Pancreas (tissue), 10 donors: ENCODE measurements at regions not wholly inside any gene's neighbourhood (a gene's known extent, or its start where the extent isn't known, plus 50 kb on each side); places are given as distances from the start of the nearest gene placed in this dataset.

Experiments used
- ATAC-seq, 4 donors: fragments of 200-7000 bp; cut with Tn5 transposase; one replicate each; pipeline versions ENCODE4 v1.8.0 to v1.9.1; 2020; ENCODE audit warnings: mild to moderate bottlenecking in 4 of 4, moderate library complexity in 4 of 4
- DNase-seq, 6 donors: peaks; one replicate each; pipeline ENCODE4 v3.0.0-alpha.2; 2020
- FAIRE-seq: peaks from 2 replicates; lab custom pipeline; 2012; peaks lifted over from hg19 to GRCh38; lab: Jason Lieb, UNC
- H3K27ac ChIP-seq, 4 donors: fragments of 200-600 bp; sonication (generic); 1 replicate in 3 of 4; 2 replicates in 1 of 4; pipeline versions ENCODE4 v1.5.0 to v1.8.0; 2020
- H3K27me3 ChIP-seq, 4 donors: fragments of 200-600 bp; one replicate each; pipeline ENCODE4 v1.8.0; 2021
- H3K36me3 ChIP-seq, 3 donors: fragments of 200-600 bp; sonication (generic) in 1 of 3; one replicate each; pipeline versions ENCODE4 v1.5.0 to v1.8.0; 2020 to 2021
- H3K4me1 ChIP-seq, 3 donors: fragments of 200-600 bp; one replicate each; pipeline ENCODE4 v1.8.0; 2021
- H3K4me3 ChIP-seq, 4 donors: fragments of 200-600 bp; sonication (generic) in 2 of 4; one replicate each; pipeline versions ENCODE4 v1.5.0 to v1.8.0; 2020 to 2021
- H3K9me3 ChIP-seq, 4 donors: fragments of 200-600 bp; one replicate each; pipeline ENCODE4 v1.8.0; 2021
- WGBS, 2 donors: extraction: QIAGEN DNeasy Blood & Tissue Kit; methylation state at CpG; one replicate each; pipeline ENCODE4 v1.1.7; 2013; 5-methylcytosine and 5-hydroxymethylcytosine counted together
- intact Hi-C, 3 donors: fragments of 100-400 bp; cut with DNase I; formaldehyde crosslinking; loops; one replicate each; pipeline versions ENCODE4 v1.11.1 to v1.14.2; 2022
- TF ChIP-seq, protein P1 (sequence below), 4 donors: fragments of 200-600 bp; sonication (generic) in 3 of 4; IDR thresholded peaks; one replicate each; pipeline versions ENCODE4 v1.5.0 to v1.8.0; 2021; ENCODE audit warnings: antibody characterized with exemption in 4 of 4
- donor health status: healthy with polysubstance abuse.
- donor health status: DM: no; HTN: no; CAD: no; lungs with moderate emphysema.
- donor health status: DM: no; HTN: no; CAD: no.
- donor health status: control.
- donor health status: control.
- donor health status: Bipolar disorder and iron deficiency.
- donor health status: DM: yes; HTN: yes; CAD: no.
- donor health status: DM: no; HTN: no; CAD: no.
- donor health status: DM: no; HTN: no; CAD: no.
- donor health status: DM: yes; HTN: yes; CAD: no.

DNA sequence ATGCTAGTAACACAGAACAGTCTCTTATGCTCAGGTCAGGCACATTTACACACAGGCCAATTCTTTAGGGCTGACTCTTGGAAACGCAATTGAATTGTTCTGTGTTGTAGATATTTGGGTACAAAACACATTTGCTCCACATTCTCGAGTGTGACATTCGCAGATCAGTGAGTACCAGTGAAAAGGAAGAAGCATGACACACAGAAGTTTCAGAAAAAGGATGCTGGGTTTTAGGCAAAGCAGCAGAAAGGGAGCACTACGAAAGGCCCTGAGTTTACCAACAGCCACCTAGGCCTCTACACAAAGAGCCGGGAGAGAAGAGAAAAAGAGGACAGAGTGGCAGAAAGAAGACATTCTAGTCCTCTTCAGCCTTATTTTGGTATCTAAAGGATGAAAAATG is 254.4 kb upstream of the BTG1 start:
- Histone ChIP-seq H3K4me3 (no peak overlapping the region), H3K36me3 (no peaks in the 10 kb centered on the region), H3K9me3 (no peaks in the 10 kb centered on the region), H3K4me1 (no peaks in the 10 kb centered on the region), H3K27ac (no peak overlapping the region), H3K27me3 (no peaks in the 10 kb centered on the region)
- ATAC-seq (no peak), DNase-seq (no peak), FAIRE-seq (no peak)
- TF ChIP-seq, protein P1, sequence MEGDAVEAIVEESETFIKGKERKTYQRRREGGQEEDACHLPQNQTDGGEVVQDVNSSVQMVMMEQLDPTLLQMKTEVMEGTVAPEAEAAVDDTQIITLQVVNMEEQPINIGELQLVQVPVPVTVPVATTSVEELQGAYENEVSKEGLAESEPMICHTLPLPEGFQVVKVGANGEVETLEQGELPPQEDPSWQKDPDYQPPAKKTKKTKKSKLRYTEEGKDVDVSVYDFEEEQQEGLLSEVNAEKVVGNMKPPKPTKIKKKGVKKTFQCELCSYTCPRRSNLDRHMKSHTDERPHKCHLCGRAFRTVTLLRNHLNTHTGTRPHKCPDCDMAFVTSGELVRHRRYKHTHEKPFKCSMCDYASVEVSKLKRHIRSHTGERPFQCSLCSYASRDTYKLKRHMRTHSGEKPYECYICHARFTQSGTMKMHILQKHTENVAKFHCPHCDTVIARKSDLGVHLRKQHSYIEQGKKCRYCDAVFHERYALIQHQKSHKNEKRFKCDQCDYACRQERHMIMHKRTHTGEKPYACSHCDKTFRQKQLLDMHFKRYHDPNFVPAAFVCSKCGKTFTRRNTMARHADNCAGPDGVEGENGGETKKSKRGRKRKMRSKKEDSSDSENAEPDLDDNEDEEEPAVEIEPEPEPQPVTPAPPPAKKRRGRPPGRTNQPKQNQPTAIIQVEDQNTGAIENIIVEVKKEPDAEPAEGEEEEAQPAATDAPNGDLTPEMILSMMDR (IDR thresholded peaks at IDR 0.05): no peak
- intact Hi-C loops: no loop called here
- 87 to 92% methylated on average over 5 of the region's 5 CpGs for WGBS, 2 donors

DNA sequence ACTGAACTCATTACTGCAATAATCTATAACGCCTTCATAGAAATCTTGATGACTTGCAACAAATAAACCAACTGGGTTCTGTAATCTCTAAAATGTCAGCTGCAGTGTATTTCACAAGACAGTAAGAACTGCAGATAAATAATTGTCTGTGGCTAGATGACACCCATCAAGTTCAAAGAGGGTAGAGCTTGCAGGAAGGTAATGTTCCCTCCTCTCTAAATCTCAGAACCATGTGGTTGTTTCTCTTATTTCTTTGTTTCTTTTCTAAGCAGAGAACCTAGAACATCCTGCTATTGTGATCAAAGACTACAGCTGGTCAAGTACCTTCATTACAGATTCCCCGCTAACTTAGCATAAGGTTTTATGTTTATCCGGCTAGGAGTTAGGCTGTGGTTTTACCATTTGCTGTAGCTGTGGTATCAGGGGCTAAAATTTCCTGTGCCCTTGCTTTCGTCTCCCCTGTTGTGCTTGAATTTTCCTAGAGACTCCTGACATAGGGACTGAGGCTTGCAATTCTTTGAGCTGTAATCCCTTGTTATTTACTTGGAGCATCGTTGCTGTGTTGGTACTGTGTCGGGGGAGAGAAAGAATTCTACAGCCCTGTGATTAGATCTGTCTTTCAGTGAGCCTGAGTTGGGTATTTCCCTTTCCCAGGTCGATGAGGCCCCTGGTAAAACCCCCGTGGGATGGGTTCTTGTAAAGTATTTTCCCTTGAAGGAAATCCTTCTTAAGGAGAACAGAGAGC is 253.1 kb upstream of the BTG1 start:
- no peaks in the 10 kb centered on the region for H3K4me1 ChIP-seq
- H3K36me3 ChIP-seq: no peaks in the 10 kb centered on the region
- intact Hi-C loops: no loop called here
- H3K27ac ChIP-seq: no peak overlapping the region
- no peak overlapping the region for H3K4me3 ChIP-seq
- WGBS, 2 donors: 78 to 84% methylated on average over 8 of the region's 8 CpGs
- FAIRE-seq (no peak), ATAC-seq (no peak), DNase-seq (no peak)
- no peaks in the 10 kb centered on the region for H3K9me3 ChIP-seq
- TF ChIP-seq, protein P1 (IDR thresholded peaks at IDR 0.05): no peak
- H3K27me3 ChIP-seq: no peaks in the 10 kb centered on the region

DNA sequence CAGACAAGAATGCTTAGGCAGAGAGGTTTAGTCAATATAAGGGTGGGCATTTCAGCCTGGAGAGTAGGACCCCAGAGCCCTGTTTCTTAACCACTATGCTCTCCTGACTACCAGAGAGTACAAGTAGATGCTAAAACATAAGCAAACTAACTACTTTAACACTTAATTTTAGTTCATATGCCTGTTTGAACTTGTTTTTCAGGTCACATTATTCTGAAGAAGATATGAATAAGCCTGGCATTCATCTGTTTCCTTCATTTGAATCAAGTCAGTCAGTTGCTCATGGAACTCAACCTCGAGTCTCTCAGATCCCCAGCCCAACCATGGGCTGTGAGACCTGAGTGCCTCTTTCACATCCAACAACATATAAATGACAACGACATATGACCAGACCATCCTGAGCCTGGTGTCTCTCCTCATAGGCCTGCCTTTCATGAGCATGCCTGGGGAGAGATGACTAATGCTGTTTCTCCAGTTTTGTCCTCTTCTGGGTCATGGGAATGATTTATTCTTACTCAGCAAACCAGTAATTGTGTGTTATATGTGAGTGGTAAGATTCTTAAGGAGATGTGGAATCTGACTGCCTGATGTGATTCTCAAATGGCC is 251.1 kb upstream of the BTG1 start:
- WGBS, 2 donors: 78 to 90% methylated on average over 2 of the region's 2 CpGs
- no peak overlapping the region for H3K4me3 ChIP-seq
- H3K4me1 ChIP-seq: no peaks in the 10 kb centered on the region
- no peaks in the 10 kb centered on the region for H3K36me3 ChIP-seq
- TF ChIP-seq, protein P1 (IDR thresholded peaks at IDR 0.05): no peak
- no peaks in the 10 kb centered on the region for H3K9me3 ChIP-seq
- no peak for FAIRE-seq
- intact Hi-C loops: no loop called here
- no peaks in the 10 kb centered on the region for H3K27me3 ChIP-seq
- H3K27ac ChIP-seq: no peak overlapping the region
- DNase-seq: no peak
- ATAC-seq: peak in 1 of 4 donors; percentile 46

DNA sequence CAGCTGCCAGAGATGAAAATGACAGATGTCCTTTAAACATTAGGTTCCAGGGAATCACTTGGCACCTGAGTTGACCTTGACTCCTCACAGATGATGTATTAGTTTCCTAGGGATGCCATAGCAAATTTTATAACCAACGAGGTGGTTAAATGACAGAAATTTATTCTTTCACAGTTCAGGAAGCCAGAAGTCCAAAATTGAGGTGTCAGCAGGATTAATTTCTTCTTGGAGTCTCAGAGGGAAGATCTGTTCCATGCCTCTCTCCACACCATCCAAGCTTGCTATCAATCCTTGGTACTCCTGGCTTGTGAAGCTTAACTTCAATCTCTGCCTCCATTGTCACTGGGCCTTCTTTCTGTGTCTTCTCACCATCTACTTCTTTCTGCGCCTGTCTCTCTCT is 249.7 kb upstream of the BTG1 start:
- 74 to 78% methylated on average over 2 of the region's 2 CpGs for WGBS, 2 donors

More for the DNA sequence above, 249.7 kb upstream of the BTG1 start:
- Histone ChIP-seq H3K27ac (no peak overlapping the region), H3K9me3 (no peaks in the 10 kb centered on the region), H3K27me3 (no peaks in the 10 kb centered on the region), H3K4me3 (no peak overlapping the region), H3K36me3 (no peaks in the 10 kb centered on the region), H3K4me1 (no peaks in the 10 kb centered on the region)
- no peak for FAIRE-seq
- intact Hi-C loops: no loop called here
- DNase-seq: no peak
- no peak for ATAC-seq
- TF ChIP-seq, protein P1 (IDR thresholded peaks at IDR 0.05): no peak
